Hematopoietic multipotent progenitor cell treated with erythropoietin and hydrocortisone succinate and interleukin-3 and kit ligand, for 15 days (in vitro differentiated cells): ENCODE measurements at regions not wholly inside any gene's neighbourhood (a gene's known extent, or its start where the extent isn't known, plus 50 kb on each side); places are given as distances from the start of the nearest gene placed in this dataset.

Experiments
- DNase-seq: peaks from one replicate; pipeline ENCODE4 v3.0.0-alpha.2; 2015; ENCODE audit warnings: low spot score

DNA sequence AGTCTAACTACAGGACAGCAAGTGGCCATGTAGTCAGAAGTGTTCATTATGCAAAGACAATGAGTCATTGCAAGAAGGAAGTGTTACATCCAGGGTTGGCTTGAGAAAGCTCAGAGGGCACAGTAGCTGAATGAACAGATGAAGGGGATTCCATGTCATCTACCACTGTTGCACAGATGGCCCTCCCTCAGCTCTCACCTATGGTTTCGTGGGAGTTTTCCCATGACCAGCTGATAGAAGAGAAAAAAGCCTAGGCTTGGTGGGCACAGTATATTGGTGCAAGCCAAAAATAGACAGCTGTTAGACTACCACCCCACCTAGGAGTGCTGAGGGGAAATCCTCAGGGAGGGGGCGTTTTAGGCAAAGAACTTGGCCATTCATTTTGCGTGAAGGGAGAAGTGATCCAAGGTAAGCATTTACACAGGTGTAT is 217.0 kb downstream of the DMRT2 start:
- DNase-seq, result no peak

DNA sequence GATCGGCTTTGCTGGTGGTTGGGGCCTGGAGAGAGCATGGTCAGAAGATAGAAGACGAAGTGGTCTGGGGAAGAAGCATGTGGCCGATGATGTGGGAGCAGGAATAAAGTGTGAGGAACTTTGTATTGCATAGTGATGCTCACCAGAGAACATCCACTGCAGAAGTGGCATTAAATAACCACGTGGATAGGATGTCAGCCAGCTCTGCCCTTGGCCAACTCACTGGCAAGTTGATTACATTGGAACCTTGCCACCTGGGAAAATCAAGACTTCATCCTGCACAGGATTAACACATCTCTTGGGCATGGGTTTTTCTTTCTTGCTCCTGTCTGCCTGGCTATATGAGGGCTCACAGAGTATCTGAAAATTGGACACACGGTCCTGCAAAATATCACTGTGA is 217.4 kb downstream of the DMRT2 start:
- no peak for DNase-seq

DNA sequence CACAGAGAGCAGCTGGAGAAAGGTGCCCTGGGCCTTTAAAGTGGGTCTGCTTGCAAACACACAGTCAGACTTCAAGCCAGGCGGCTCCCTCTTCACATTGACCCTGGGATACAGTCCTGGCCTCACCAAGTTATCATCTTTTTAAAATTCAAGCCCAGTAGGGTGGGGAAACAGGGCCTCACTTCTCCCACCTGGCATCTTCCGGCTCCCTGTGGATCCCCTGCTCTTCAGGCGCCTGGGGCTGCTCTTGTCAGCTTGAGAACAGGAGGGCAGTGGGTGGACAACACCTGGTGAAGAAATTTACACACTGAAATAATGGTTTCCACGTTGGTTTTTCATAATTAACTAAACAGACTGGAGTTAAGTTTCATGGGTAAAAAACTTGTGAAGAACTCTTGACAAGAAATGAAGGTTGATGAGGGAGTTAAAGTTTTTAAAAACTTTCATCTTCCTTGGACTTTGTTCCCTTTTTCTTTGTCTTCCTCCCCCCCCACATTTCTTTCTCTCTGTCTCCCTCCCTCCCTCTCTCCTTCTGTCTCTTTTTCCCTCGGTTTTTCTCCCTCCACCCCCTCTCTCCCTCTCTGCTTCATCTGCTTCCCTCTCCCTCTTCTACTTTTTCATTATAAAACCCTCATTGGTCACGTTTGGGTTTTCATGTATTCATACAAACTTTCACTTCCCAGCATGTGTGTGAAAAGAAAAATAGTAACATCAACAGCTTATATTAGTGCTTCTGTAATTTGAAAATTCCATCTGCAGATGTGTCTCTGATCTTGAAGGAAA is 219.6 kb downstream of the DMRT2 start:
- no peak for DNase-seq

DNA sequence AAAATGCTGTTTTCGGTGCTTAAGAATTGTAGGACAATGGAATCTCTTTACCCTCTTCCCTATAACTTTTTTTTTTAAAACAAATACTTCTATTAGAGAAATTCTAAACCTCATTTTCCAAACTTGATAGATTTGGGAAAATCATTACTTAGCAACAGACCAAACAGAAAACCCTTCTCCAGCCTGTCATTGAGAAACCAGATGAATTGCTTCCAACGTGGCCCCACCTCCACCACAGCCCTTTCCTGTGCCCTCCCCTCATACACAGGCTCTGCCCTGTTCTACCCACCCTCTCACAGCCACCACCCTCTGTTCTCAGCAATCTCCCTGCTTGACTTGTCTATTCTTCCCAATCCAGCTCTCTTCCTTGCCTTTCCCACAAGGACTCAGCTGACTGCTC is 221.2 kb downstream of the DMRT2 start:
- no peak for DNase-seq

DNA sequence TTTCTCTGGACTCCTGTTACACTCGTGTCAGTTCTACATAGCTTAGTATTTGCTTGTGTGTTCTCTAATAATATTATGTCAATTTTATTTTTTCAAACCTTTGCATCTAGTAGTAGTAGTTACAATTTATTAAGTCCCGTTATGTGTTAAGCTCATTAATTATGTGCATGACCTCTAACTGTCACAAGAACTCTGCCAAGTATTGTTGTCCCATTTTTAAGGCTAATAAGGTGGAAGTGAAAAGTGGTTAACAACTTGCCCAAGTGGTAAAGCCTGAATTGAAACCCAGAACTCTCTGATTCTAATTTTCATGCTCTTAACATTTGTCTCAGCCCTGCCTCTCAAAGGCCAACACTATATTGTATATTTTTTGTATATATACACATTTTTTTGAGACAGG is 221.6 kb downstream of the DMRT2 start:
- no peak for DNase-seq

DNA sequence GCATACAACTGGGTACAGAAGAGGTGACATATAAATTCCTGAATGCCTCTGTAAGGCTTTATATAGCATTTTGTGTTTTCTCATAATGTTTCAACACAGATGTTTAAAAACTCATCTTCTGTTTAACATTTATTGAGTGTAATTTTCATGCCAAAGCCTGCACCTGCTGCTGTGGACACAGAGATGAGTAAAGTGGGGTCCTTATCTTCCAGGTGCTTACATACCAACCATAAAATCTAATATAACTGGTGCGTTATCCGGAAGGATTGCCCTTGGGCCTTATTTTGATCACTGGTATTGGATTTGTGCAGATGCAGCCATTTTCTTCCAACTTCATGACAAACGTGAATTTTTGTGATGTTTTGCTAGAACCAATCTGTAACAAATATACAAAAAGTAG is 222.3 kb downstream of the DMRT2 start:
- no peak for DNase-seq

DNA sequence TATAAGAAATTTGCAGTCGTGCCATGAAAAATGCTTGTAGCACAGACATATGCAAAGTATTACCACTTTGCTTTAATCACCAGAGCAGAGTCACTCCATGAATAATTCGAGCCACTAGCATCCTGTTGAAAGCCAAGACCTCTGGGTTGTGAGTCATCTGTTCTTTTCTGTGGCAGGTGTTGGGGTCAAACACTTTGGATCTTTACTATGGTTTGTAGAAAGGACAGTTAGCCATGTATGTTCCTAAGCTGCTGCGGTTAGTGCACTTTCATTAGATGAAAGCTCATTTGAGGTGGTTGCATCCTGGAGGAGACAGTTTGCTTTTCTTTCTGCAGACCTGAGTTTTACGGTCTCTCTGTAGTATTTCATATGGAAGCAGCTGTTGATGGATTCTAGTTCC is 223.7 kb downstream of the DMRT2 start:
- no peak for DNase-seq

DNA sequence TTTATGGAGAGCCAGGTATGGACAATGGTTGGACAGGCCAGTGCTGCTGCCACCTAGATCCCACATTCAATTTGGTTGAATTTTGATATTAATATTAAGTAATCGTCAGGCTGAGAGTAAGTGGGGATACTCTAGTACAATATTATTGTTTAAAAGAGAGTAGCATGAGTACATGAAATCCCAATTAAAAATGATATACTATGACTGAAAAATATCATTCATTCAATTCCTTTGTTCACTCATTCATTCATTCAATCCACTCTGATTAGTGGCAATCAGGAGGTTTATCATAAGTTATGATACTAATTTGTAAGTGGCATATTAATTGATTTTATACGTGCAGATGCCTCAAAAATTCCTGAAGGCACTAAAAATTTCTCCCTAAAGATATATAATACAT is 224.2 kb downstream of the DMRT2 start:
- no peak for DNase-seq

DNA sequence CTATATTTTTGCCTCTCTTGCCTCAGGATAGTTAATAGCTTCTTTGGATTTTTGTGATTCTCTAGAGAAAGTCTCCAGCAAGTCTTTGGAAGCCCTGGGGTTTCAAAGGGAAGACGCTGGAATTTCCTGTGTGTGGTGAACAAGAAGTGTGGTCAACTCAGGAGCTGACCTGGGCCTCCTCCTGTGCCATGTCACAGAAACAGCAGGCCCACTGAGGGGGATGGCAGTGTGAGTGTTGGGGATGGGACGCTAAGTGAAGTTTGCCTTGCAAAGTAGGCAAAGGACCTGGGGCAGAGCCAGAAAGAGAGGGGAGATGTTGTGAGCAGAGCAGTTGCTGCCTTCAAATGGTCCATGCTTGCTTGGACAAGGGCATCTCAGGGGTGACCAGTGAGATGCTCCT is 226.3 kb downstream of the DMRT2 start:
- no peak for DNase-seq

DNA sequence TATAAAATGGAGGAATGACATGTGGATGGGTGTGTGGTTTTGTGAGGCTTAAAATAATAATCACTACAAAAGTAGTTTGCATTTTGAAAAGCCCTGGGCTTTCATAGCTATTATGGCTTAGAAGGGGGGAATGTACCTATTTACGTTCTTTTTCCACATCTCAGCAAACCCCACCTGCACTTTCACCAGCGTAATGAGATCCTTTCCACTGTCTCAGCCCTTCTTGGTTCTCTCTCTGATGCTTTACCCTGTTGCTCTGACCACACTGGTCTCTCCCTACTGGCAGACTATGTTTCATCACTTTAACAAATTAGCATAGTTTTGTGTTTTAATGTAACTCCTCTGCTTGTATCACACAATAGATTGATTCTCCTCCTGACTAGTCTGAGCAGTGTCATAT is 234.6 kb downstream of the DMRT2 start:
- DNase-seq, result no peak

DNA sequence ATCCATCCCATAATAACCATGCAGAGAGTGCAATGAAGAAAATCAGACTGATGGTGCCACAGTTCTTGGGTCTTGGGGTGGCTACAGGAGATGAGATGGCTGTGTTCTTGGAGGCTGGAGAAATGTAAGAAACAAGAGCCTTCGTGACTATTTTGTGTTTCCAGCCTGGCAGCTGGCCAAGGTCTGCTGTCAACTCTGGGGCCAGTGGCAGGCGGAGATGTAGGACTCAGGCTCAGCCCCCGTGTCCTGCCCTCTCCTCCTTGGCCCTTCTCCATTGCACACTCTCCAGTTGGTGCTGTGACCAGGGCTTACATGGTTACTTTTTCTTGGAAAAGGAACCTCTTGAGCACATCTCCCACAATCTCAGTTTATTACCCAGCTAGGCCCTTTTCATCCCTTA is 235.4 kb downstream of the DMRT2 start:
- no peak for DNase-seq

DNA sequence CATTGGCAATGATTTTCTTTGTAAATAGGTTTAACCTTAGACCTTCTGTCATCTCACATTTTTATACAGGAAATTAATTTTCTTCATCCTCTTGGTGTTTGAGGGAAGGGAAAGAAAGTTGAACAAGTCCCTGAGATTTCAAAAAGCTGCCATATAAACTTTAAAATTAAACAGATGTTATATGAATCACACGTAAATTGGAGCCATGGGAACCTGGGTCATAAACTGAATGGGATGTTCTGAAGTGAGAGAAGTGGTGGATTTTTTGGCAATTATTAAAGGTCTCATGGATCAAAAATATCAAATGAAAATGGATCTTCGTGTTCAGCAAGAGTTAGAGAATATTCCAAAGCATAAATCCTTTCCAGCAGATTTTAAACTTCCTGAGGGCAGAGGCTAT is 242.2 kb downstream of the DMRT2 start:
- no peak for DNase-seq

DNA sequence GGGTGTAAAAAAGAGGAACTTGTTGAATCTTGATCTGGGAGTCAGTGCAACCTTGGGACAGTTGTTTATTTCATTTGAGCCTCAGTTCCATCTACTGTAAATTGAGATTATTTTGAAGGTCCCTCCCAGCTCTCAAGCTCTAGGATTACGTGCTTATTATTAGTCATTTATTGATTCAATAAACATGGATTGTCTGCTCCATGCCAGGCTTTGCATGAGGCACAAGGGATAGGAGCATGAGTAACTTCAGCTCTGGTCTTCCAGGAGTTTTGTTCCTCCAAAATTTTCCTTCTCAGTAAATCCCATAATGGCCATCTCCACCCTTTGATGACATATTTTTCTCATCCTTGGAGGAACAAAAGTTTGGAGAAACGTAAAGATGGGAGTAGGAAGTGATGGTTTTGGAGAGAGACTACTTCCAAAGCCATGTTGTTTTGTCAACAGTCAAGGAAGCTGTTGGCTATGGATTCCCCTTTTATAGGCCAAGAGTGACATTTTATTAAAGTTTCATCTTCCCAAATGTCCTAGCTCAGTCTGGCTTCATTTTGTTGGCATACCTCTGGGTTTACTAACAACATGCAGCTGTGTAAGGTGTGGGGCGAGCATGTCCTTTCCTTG is 244.6 kb downstream of the DMRT2 start:
- DNase-seq, result no peak

DNA sequence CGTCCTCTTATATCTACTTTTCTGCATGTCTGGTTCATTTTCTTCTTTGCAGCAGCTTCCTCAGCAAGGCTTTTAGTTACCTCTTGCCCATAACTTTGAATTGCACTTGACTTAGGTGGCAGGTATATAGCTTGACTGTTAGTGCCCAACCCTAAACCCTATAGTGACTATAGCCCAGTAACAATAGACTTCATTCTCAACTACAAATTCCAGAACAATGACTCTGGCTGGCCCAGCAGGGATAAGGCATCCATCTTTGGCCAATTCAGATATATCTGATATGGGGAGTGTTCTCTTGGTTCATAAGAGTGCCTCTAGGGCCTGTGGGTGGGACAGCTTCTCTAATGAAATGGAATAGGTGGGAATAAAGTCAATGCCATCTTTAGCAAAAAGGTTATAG is 246.2 kb downstream of the DMRT2 start:
- DNase-seq, result no peak

DNA sequence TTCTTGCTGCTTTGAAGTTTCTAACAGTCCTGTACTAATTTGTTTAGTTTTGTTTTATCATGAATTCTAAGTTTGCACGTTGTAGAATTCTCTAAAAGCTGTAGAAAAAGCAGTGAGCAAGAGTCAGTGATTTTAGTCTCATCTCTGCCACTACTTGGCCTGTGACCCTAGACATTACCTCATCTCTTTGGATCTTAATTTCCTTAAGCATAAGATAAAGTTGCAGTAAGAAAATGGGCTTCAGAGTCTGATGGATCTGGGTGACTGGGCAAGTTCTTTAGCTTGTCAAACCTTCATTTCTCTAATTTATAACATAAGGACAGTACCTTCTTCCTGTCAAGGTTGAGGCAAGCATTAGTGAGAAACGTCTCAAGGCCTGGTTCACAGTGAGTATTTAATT is 247.9 kb downstream of the DMRT2 start:
- DNase-seq, result no peak

DNA sequence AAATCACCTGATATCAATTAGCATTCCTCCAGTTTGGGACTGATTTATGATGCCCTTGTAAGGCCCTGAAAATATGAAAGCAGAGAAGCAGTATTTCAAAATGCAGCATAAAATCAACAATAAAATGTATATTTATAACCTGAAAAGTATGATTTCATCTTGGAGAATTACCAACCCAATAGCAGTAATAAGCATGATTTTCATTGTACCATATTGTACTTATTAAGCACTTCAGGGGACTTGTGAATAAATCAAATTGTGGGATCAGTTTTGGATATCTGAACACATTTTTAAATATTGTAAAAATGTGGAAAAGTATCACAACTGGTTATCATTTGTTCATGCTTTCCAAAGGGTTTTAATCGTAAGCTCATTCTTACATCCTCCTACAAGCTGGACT is 250.8 kb downstream of the DMRT2 start:
- DNase-seq, result no peak

DNA sequence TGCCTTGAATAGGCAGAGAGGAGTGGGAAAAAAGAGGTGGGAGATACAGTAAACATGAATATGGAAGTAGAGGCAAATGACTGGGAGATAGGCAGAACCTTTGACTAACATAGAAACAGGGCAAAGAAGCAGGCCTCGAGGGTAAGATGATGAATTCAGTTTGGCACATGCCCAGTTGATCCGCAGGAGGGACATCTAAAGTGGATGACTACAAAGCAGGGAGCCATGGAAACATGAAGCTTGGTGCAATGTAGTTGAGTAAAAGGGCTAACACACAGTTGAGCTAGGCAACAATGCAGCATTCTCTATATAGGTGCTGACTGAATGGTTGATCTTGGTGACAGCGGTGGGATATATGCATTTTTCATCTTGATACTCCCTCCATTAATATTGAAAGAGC is 253.8 kb downstream of the DMRT2 start:
- DNase-seq, result no peak

DNA sequence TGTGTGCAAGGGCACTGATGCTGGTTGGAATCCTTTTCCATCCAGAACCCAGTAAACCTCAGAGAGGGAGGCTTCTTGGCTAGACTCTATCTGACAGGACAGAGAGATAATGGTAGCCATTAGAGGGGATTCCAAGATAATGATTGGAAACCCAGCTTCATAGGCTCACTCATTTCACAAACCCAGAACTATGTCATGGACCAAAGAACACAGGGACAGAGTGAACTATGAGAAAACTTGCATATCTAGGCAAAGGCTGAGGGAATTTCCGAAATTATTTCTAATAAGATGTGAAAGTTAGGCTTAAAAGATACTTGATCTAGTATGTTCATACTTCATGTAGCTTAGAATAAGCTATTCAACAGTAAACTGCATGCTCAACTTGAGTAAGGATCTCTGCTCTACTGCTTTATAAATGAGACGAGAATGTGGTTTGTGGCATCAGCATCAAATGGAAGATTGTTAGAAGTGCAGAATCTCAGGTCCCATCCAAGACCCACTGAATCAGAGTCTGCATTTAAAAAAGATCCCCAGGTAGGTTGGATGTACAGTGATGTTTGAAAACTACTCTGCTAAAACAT is 261.4 kb downstream of the DMRT2 start:
- DNase-seq, result no peak

DNA sequence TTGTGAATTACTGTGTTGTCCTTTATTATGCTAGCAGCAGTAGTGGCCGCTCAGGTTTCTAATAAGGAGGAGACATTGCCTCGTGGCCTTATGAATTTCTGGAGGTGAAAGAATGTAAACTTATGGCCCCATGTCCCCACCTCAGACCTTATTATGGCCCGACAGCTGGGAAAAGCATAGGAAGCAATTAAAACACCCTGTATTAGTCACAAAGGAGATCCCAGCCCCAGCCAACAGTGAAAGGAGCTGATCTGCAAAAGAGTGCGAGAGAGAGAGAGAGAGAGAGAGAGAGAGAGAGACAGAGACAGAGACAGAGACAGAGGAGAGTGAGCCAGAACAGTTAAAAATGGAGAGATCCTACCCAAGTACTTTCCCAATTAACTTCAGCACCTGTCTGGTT is 269.3 kb downstream of the DMRT2 start:
- DNase-seq, result no peak

DNA sequence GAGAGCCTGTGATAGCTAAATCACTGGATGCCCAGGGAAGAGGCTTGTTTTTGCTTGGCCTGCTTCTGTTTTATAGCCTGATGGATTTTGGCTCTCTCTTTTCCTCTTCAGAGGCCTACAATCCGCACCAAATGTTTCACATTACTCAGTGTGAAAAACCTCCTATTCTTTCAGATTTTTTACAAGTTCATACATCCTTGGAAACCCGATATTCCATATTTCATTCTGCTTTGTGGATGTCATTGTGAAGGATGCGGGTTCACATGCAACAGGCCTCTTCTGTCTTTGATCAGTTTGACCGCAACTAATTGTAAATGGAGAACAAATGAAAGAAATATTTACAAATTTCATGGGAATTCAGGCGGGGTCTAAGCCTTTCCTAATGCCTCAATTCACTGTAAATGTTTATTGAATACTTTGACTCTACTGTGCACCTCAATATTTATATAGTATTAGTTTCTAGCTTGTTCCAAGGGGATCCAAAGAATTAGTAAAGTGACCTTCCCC is 269.9 kb downstream of the DMRT2 start:
- no peak for DNase-seq

DNA sequence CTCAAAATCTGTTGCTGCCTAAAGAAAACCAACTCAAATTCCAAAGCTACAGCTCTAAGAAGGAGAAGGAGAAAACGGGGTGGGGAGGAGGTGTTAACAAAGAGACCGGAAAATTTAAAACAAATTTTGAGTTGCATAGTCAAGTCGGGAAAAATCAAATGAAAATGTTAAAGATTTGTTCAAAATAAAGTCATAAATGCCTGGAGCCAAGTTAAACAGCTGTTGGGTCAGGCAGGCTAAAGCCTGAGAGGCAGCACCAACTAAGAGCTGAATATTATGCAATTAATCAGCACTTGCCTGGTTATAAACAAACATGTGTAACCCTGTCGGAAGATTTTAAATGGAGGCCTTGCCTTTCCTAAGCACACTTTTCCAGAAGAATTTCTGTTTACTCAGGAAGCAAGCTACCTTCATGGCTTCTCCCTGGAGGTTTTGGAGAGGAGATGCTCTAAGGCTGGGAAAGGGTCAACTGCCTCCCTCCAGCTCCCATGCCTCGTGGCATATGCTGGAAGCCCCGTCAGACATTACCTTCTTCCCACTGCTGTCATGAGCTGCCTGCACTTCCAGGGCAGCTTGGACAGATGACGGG is 270.5 kb downstream of the DMRT2 start:
- no peak for DNase-seq

DNA sequence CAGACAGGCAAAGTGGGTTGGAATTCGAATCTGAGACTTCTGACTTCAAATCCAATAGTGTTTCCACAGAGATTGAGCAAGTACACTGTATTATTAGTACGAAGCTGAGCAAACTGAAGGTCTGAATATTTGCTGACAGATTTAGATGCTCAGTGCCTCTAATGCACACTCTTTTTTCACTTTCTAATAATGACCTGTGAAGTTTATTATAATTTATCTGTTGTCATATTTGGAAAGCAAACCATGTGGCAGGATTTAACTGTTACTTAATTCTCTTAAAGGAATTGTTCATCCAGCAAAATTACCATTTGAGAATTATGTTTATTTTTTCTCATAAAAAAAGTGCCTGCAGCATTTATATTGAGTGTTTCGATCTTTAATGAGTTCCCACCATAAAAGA is 277.3 kb downstream of the DMRT2 start:
- no peak for DNase-seq

DNA sequence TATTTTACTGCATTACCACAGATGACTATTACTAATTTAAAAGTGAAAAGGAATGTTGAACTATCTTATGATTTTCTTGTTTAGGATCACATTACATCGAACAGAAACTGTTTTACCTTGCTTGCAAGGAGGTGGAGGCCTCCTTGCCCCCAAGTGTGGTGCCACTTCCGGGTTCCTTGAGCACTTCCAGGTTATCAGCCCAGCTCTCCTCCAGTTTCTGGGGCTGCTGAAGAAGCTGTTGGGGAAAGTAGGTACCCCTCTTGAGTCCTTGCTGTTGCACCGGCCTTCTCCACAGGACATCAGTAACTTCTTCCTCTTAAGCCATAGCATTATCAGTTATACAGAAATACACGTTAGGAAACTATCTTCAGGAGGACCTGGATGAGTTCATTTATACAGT is 278.2 kb downstream of the DMRT2 start:
- no peak for DNase-seq
